ENCODE measurements at regions not wholly inside any gene's neighbourhood (a gene's known extent, or its start where the extent isn't known, plus 50 kb on each side); places are given as distances from the start of the nearest gene placed in this dataset.
"Not testable (repeated sequence)": the region's sequence is repeated elsewhere in the genome, so short reads cannot be mapped to it uniquely, and the experiment has no call there.

- no peak for DNase-seq
Measured at GRCh38 chr7:79624336-79624735, 170.9 kb upstream of the MAGI2 start.

GRCh38 chr7:79622781-79623180, 169.3 kb upstream of the MAGI2 start:
- DNase-seq = no peak

GRCh38 chr7:79620291-79620690, 166.8 kb upstream of the MAGI2 start:
- DNase-seq = no peak

- DNase-seq = no peak
Measured at GRCh38 chr7:79619216-79619615, 165.7 kb upstream of the MAGI2 start.

GRCh38 chr7:79615871-79616640, 162.6 kb upstream of the MAGI2 start:
- DNase-seq = no peak

- DNase-seq = no peak
Measured at GRCh38 chr7:79615466-79615865, 162.0 kb upstream of the MAGI2 start.

GRCh38 chr7:79612903-79613302, 159.4 kb upstream of the MAGI2 start:
- no peak for DNase-seq

GRCh38 chr7:79612022-79612421, 158.6 kb upstream of the MAGI2 start:
- DNase-seq = no peak

- DNase-seq = no peak
Measured at GRCh38 chr7:79610748-79611304, 157.4 kb upstream of the MAGI2 start.

- DNase-seq = no peak
Measured at GRCh38 chr7:79610313-79610712, 156.8 kb upstream of the MAGI2 start.

GRCh38 chr7:79608005-79608404, 154.5 kb upstream of the MAGI2 start:
- no peak for DNase-seq

- DNase-seq = no peak
Measured at GRCh38 chr7:79604841-79605240, 151.4 kb upstream of the MAGI2 start.

GRCh38 chr7:79598351-79598750, 144.9 kb upstream of the MAGI2 start:
- DNase-seq = no peak

- not testable (repeated sequence) for DNase-seq
Measured at GRCh38 chr7:79594671-79595070, 141.2 kb upstream of the MAGI2 start.

GRCh38 chr7:79593866-79594301, 140.4 kb upstream of the MAGI2 start:
- DNase-seq = no peak

GRCh38 chr7:79590916-79591623, 137.6 kb upstream of the MAGI2 start:
- no peak for DNase-seq

GRCh38 chr7:79590391-79590790, 136.9 kb upstream of the MAGI2 start:
- DNase-seq = peak; percentile 3

GRCh38 chr7:79570903-79571302, 117.4 kb upstream of the MAGI2 start:
- DNase-seq = no peak

- DNase-seq = no peak
Measured at GRCh38 chr7:79563821-79564522, 110.5 kb upstream of the MAGI2 start.

- no peak for DNase-seq
Measured at GRCh38 chr7:79555571-79555970, 102.1 kb upstream of the MAGI2 start.

GRCh38 chr7:79553811-79554555, 100.5 kb upstream of the MAGI2 start:
- no peak for DNase-seq

GRCh38 chr7:79552463-79552862, 99.0 kb upstream of the MAGI2 start:
- no peak for DNase-seq
